HG03571 (cell line): ENCODE measurements at regions not wholly inside any gene's neighbourhood (a gene's known extent, or its start where the extent isn't known, plus 50 kb on each side); places are given as distances from the start of the nearest gene placed in this dataset.

Experiments used
- ATAC-seq: cut with Tn5 transposase; IDR thresholded peaks from one replicate; pipeline ENCODE4 v1.9.1; 2021; ENCODE audit not compliant: unreplicated experiment

DNA sequence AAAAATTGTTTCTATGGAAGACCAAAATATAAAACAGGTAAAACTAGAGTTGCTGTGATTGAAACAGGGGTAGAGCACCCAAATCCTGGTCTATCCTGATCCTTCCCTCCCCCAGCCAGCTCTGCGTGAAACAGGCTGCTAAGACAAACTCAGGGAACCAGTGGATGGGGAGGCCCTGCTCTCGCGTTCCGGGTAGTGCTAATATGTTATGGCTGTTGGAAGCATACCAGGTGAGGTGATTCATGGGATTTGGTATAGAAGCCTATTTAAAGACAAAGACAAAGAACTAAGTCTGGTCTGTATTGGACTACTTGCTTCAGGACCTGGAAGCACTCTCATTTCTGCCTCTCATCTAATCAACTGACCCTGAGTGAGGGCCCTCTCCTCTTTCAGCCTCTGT, 63.0 kb upstream of the CCBE1 start:
- no peak for ATAC-seq

DNA sequence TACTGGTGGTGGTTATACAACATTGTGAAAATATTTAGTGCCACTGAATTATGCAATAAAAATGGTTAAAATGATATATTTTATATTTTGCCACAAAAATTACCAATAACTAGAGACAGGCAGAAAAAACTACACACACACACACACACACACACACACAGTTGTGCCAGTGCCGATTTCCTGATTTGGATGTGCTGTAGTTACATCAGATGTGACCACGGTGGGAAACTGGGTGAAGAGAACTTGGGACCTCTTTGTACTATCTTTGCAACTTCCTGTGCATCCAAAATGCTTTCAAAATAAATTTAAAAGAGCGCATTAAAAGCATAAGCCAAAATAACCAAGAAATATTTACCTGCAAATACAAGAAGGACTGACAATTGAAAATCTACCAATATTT, 61.6 kb upstream of the CCBE1 start:
- no peak for ATAC-seq

DNA sequence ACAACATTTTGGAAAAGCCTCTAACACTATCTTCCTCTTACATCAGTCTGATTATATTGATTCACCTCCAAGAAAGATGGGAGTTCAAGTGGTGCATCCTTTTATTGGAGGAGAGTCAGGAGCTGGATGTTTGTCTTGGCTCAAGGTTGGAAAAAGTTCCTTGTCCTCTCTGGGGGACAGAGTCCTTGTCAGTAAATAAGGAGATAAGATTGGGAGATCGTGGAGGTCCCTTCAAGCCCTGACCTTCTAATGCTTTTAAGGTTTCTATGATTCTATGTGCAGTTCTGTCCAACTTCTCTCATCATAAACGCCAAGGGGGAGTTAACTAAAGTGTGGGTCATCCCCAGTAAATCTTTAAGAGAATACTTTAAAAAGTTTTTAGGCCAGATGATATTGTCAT, 60.9 kb upstream of the CCBE1 start:
- ATAC-seq, result no peak

DNA sequence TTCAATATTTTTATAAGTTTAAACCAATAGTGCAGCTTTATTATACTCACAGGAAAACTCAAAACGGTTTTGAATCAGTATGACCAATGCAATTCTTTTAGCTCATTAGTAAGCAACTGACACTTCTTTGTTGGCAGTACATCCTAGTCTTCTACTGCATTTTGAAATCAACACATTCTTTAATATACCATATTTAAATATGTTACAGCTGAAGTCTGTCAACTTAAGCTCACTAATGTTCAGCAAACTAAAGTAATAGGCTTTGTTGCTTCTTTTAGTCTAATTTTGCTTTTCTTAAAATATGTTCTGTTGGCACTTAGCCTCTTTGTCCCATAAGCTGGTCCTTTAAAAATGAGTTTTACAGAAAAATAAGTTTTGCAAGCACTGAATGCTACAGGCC, 55.4 kb upstream of the CCBE1 start:
- no peak for ATAC-seq

DNA sequence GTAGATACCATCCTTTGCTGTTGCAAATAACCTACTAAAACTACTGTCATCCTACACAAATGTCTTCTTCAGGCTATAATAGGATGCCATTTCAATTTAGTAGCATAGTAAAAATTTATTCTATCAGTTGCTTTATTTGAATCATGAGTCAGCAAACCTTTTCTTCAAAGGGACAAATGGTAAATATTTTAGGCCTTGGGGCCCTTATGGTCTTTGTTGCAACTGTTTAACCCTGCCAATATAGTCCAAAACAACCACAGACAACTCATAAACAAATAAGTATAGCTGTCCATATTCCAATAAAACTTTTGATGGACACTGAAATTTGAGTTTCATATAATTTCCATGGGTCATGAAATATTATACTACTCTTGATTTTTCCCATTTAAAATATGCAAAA, 54.0 kb upstream of the CCBE1 start:
- no peak for ATAC-seq

DNA sequence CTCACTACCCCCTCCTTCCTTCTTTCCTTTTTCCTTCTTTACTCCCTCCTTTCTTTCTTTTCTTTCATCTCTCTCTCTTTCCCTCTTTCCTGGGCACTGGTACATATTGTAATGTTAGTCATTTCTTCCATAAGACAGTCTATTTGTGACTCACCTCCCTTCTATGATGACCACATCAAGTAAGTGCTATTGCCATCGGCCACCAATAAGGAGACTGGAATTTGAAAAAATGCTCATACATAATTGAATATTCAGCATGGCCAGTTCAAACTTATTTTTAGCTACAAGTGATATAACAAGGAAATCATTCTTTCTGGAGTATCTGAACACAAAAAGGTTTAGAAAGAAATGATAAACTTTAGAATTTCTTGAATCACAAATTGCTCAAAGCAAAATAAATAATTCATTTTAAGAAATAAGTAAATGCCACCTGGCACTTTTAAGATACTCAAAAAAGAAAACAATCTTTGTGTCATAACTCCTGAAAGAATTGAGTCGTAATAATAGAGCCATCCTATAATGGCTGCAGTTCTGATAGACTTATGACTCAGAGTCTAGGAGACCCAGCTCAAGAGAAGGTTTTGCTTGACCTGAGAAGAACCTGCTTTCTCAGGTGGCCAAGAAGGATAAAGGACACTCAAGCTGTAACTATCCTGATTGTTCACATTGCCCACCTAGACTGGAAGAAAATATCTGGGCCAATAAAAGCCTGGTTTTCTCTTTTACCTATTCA, 51.6 kb upstream of the CCBE1 start:
- no peak for ATAC-seq
